Adrenal gland (tissue), 5 donors: ENCODE measurements at regions not wholly inside any gene's neighbourhood (a gene's known extent, or its start where the extent isn't known, plus 50 kb on each side); places are given as distances from the start of the nearest gene placed in this dataset.

ENCODE experiments used
- CTCF ChIP-seq, 6 experiments: fragments of 450-650 bp in 4 of 6; fragments of 200-600 bp in 2 of 6; sonication (generic) in 1 of 6; IDR thresholded peaks; 1 replicate in 5 of 6; 2 replicates in 1 of 6; pipeline versions ENCODE4 v1.5.1 to v1.8.0; 2016 to 2021; ENCODE audit warnings: antibody characterized with exemption in 6 of 6, mild to moderate bottlenecking in 2 of 6, moderate library complexity in 1 of 6
- POLR2A ChIP-seq, 2 donors: fragments of 450-650 bp; IDR thresholded peaks; one replicate each; pipeline ENCODE4 v1.6.1; 2017; ENCODE audit warnings: antibody characterized with exemption in 2 of 2, mild to moderate bottlenecking in 2 of 2, moderate library complexity in 1 of 2
- donor health status: DM: no; HTN: no; CAD: no.

DNA sequence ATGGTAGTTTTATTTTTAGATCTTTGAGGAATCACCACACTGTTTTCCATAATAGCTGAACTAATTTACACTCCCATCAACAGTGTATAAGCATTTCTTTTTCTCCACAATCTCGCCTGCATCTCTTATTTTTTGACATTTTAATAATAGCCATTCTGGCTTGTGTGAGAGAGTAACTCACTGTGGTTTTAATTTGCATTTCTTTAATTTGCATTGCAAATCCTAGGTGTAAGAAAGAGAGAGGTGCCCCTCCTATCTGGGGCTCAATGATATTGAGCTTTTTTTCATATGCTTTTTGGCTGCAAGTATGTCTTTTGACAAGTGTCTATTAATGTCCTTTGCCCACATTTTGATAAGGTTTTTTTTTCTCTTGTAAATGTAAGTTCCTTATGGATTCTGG lies 106.3 kb upstream of the SLC27A6 start:
- TF ChIP-seq CTCF (IDR thresholded peaks at IDR 0.05) (no peak), POLR2A (IDR thresholded peaks at IDR 0.05) (no peak)
